HG02885 (cell line): ENCODE measurements at regions not wholly inside any gene's neighbourhood (a gene's known extent, or its start where the extent isn't known, plus 50 kb on each side); places are given as distances from the start of the nearest gene placed in this dataset.

Experiments used
- ATAC-seq: cut with Tn5 transposase; IDR thresholded peaks from one replicate; pipeline ENCODE4 v1.9.1; 2021; ENCODE audit warnings: mild to moderate bottlenecking; ENCODE audit not compliant: unreplicated experiment, poor library complexity

DNA sequence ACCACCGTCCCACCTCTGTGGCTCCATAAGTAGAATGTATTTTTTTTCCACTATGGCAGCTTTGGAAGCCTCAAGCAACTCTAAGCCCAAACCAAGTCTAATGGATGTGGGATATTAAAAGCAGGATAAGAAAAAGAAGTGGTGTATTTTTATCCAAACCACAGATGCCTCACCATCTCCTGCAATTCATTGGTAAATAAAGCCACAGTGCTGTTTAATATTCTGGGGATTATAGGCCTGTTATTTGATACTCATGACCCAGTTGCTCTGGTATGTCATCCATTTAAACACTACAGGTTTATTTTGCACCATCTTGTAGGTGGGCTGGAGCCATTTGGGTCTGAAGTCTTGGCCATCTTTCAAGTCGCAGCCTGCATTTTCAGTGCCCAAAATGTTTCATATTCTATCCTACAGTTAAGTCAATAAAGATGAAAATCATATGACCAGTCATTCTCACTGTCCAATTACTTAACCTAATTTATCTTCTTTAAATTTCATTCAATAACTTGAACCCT is 279.5 kb upstream of the EPHA4 start:
- no peak for ATAC-seq

GRCh38 chr2:221850076-221850475 is 278.0 kb upstream of the EPHA4 start:
- no peak for ATAC-seq

DNA sequence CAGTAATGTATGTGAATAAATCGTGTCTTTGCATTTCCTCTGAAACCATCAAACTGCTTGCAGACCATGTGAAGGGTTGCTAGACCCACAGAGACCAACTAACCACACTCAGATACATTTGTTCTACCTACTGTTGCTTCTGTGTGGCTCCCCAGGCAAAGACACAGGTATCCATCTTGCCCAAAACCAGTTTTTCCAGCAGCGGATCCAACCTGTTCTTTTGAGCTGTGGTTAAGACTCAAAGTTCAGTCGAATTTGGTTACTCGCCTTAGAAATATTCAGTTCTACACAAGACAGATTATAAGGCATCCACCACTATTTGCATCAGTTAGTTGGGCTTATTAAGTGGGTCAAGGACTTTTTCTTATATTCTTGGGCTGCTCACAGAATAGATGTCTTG is 276.2 kb upstream of the EPHA4 start:
- ATAC-seq = no peak

DNA sequence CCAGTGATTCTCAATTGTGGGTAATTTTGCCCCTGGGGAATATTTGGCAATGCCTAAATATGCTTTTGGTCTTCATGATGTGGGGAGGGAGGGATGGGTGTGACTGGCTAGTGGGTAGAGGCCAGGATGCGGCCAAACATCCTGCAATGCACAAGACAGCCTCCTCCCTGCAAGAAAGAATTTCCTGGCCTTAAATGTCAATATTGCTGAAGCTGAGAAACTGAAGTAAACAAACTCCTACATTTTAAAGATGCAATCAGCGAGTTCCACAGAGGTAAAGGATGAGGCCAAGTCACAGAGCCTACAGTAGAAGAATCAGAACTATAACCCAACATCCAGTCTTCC is 272.9 kb upstream of the EPHA4 start:
- no peak for ATAC-seq

DNA sequence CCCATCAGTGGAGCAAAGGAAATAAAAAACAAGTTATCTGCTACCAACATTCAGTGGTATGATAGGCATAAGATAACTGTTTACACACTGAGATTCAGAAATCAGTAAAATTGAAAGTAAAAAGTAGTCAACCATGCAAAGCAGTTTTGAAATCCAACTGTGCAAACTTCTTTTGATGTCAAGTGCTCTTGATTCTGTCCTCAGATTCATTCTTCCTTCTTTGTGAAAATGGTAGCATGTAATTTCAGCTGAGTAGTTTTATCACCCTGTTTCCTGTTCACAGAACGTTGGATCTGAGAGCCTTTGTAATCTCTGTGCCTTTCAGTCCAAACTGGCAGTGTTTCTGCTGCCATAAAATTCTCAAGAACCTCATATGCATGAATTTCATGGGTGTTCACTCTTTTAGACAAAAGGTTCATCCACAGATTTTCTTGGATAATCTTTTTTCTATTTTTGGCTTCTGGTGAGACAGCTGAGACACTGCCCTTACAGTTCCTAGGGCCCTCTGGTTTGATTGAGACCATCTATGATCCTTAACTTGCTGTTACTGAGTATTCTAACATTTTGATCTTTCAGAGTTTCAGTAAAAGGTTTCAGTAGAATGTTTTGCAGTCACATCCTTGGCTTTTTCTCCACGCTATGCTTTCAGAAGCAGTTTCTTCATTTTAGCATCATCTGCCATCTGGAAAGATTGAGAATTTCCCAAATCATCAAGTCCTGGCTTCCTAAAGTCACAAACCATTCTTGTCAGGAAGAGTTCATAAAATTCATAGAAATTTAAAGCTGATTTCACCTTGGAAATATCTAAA is 272.3 kb upstream of the EPHA4 start:
- ATAC-seq = peak; percentile 88

DNA sequence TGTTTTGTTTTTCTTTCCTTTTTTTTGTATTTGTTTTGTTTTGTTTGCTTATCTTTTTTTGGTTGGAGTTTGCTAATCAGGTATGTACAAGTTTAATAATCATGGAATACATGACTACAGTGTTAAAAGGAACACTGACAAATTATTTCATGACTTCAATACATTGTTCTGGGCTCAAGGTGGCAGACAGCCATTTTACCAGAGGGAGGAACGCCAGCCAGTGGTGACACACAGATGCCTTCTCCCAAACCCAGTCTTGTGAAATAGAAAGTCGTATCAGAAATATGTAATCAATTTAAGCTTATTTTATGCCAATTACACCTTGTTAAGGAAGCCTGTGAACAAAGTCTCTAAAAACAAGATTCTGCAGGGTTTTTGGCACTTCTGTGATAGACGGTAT is 264.0 kb upstream of the EPHA4 start:
- no peak for ATAC-seq

- no peak for ATAC-seq
Observed at GRCh38 chr2:221833966-221834365, 261.9 kb upstream of the EPHA4 start.

- ATAC-seq = no peak
Observed at GRCh38 chr2:221831051-221831450, 258.9 kb upstream of the EPHA4 start.

GRCh38 chr2:221822416-221822815 is 250.3 kb upstream of the EPHA4 start:
- no peak for ATAC-seq

DNA sequence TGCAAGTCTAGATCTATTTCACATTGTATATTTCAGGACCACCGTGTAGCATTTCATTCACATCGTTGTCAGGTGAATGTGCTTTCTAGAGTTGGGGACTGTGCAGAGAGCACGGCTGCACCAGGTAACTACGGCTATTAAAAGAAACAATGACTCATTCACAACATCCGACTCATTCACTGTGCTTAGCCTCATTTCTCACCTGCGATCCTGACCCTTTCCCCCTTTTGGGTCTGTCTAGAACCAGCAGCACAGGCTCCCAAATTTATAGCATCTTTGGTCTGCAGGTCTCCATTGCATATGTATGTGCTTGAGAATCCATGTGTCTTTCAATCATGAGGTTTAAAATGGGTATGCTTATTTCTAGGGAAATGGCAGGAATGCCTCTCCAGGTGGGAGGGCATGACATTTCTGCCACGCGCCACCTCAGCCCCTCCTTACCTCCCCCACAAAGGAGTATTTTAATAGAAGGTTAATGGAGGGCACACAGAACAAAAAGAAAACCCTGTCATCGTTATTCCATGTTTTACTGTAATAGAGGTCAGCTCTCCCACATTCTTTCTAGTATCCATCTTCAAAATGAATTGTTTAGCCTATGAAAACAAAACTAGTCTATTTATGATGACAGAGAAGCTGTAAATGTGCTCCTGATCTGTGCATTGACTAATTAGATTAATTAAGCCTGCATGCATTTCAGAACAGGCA is 246.7 kb upstream of the EPHA4 start:
- ATAC-seq = no peak

DNA sequence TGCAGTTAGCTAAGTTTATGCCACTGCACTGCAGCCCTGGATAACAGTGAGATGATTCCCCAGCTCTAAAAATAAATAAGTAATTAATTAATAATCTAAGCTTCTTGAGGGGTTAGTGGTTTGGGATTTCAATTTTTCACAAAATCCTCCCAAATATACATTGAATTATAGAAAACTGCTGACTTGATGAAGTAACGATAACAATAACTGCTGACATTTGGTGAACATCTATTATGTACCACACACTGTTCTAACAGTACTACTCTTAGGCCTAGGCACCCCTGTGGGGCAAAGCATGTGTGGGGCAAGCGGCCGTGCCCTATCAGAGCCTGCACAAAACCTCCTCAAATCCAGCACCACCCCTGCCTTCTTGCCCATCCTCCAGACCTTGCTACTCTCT is 245.8 kb upstream of the EPHA4 start:
- ATAC-seq = no peak

DNA sequence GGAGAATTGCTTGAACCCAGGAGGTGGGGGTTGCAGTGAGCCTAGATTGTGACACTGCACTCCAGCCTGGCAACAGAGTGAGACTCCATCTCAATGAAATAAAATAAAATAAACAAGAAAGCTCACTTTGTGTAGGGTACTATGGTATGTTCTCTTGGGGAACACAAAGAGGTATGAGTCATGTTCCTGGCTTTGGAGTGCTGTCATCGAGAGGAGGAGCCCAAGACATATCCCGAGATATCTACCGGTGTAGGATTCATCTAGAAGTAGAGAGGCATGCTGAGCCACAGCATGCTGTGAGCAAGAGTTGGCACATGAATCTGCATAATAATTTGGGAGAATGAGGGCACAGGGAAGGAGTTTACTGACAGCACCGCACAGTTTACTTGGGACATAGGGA is 244.9 kb upstream of the EPHA4 start:
- ATAC-seq = no peak

- ATAC-seq = no peak
Observed at GRCh38 chr2:221816566-221816965, 244.5 kb upstream of the EPHA4 start.

- no peak for ATAC-seq
Observed at GRCh38 chr2:221810650-221811049, 238.5 kb upstream of the EPHA4 start.

DNA sequence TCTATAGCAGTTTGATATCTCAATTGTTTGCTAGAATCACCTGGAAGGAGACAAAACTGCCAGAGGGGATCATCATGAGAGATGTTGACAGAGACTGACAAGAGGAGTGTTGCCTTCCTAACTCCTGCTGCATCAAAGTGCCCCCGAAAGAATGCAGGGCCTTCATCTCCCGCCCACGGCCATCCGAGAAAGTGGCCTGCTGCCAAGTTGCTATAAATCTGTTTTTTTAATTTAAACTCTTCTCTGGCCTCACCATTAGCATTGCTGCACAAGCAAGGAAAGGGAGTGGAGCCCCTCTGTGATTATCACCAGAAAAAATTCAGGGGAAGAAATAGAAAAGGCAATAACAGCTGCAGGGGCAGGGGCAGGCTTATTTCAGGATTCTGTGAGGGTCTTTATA is 238.1 kb upstream of the EPHA4 start:
- ATAC-seq = no peak

DNA sequence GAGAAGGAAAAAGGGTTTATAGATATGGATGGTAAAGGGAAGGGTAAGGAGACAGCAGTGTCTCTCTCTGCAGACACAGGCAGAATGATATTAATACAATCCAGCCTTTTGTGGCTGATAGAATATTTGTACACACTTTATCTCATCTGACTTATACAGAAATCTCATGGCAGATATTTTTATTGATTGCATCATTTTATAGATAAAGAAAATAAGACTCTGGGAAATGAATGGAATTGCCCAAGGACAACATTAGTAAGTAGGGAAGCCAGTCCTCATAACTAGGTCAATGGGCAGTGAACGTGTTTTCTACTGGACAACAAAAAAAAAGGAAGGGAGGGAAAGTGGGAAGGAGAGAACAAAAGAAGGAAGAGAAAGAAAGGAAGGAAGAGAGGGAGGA is 236.4 kb upstream of the EPHA4 start:
- no peak for ATAC-seq

DNA sequence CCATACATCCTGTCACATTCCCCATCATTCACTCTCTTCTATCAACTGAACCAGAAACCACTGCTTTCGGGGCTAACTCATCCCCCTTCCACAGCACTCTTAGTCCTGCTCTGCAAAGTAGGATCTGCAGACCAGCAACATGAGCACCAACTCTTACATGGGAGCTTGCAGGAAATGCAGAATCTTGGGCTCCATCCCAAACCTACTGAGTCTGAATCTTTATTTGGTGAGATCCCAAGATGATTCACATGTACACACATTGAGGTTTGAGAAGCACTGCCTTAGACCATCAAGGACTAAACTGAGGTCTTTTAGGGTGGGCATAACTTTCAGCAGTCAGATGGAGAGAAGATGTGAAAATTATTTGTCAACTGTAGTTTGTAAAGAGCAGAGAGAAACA is 235.6 kb upstream of the EPHA4 start:
- no peak for ATAC-seq

DNA sequence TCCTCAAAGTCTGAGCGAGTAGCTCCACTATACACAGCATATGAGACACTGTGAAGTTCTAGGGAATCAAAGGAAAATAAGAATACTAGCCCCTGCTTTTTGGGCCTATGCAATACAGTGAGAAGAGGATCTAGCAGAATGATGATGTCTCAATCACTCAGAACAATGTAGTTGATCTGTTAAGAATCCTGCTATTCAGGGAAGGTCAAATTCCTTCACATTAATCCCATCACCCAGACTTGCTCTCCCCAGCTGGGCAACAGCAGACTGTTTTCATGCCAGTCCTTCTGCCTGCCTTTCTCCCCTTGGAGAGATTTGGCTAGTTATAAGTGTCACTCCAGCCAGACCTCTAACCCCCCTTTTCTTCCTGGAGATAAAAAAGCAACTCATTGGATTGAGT is 230.0 kb upstream of the EPHA4 start:
- ATAC-seq = no peak

DNA sequence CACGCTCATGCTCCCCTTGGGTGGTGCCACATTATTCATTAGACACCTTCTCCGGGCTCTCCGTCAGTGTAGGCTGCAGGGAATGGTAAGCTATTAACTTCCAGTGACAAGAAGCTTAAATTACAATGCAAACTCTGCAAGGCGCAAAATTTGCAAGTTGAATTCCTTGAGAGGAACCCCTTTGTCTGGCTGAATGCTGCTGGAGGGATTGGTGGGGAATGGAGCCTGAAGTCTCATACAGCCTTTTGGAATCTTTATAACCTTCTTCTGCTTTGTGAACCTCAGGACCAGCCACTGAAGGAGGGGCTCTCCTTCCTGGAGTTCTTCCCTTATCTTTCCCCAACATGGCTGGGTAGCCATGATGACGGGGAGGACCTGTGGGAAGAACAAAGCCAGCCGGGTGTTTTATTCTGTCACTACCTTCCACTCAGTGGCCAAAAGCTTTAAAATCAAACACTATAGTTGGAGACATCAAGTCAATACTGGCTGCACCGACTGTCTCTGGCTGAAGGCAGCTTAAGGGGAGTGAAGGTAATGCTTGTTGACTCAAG is 220.9 kb upstream of the EPHA4 start:
- ATAC-seq = no peak

GRCh38 chr2:221791844-221792243 is 219.7 kb upstream of the EPHA4 start:
- no peak for ATAC-seq

DNA sequence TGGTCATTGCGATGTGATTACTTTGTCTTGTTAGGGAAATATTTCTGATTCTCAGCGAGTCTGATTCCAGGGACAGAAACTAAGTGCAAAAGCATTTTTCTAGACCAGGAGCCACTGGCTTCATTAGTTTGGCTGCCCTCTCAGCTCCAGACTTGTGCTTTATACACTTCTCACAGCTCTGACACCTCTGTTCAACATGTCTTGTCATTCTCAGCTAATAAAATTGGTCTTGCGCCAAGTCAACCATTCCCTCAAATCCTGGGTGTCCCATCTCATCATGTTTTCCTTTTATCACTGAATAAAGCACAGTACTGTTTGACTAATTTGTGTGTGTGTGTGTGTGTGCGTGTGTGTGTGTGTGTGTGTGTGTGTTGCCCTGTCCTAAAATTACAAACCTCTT is 215.5 kb upstream of the EPHA4 start:
- ATAC-seq = no peak
